Activated T-cell treated with anti-CD3 and anti-CD28 coated beads, Interleukin-2, amount 50 U/mL, for 24 hours (primary cell): ENCODE measurements at regions not wholly inside any gene's neighbourhood (a gene's known extent, or its start where the extent isn't known, plus 50 kb on each side); places are given as distances from the start of the nearest gene placed in this dataset.
A peak's percentile ranks its signal among the peaks of the same experiment; 100 is the strongest.
"Not testable (repeated sequence)": the region's sequence is repeated elsewhere in the genome, so short reads cannot be mapped to it uniquely, and the experiment has no call there.

Source experiments
- DNase-seq: peaks from one replicate; pipeline ENCODE4 v3.0.0-alpha.2; 2020
- H3K27ac Mint-ChIP-seq: 2 replicates; pipeline ENCODE4 v1.8.0; 2020; ENCODE audit warnings: mild to moderate bottlenecking, mixed read lengths
- H3K27me3 Mint-ChIP-seq: 2 replicates; pipeline ENCODE4 v1.8.0; 2020; ENCODE audit warnings: mixed read lengths
- H3K36me3 Mint-ChIP-seq: 2 replicates; pipeline ENCODE4 v1.8.0; 2020; ENCODE audit warnings: low read depth, mixed read lengths
- H3K4me1 Mint-ChIP-seq: 2 replicates; pipeline ENCODE4 v1.8.0; 2020; ENCODE audit warnings: low read depth, mixed read lengths
- H3K4me3 Mint-ChIP-seq: 2 replicates; pipeline ENCODE4 v1.8.0; 2020; ENCODE audit warnings: mild to moderate bottlenecking, moderate library complexity, mixed read lengths
- H3K9me3 Mint-ChIP-seq: 2 replicates; pipeline ENCODE4 v1.8.0; 2020; ENCODE audit warnings: mixed read lengths

DNA sequence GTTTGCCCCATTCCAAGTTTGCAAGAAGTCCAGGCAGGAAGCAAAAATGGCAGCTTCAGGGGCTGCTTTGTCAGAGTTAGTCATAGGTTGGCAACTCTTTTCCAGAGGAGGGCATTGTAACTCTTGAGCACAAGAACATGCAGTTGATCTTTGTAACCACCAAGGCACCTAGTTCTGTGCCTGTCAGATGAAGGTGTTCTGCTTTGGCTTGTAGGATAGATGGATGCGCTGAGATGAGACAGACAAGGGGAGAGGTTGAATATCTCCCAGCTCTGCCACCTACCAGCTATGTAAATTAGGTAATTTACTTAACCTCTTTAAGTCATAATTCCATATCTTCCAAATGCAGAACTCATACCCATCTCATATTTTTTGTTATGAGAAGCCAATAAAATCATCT is 89.3 kb downstream of the ZNF648 start:
- Mint-ChIP-seq H3K4me3 (no peak overlapping the region), H3K27ac (no peak overlapping the region), H3K4me1 (no peaks in the 10 kb centered on the region), H3K36me3 (no peaks in the 10 kb centered on the region), H3K9me3 (peaks cover 14% of the 10 kb centered on the region), H3K27me3 (peaks cover 37% of the 10 kb centered on the region)
- DNase-seq, result no peak

DNA sequence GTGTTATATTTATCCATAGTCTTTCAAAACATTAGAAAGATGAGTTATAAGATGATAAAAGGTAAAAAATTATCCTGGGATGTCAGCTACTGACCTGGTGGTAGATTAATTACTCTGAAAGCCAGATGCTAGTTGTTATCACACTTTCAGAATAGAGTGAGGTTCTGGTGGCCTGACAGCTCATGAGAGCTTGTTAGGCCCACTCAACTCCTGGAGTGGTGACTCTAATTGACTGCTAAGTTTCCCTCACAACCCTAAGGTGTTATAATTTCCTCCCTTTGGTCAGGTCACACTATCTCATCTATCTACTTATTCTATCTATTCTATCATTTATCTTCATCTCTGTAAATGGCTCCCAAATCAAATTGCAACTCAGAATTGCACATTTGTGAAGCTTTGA is 90.1 kb downstream of the ZNF648 start:
- no peaks in the 10 kb centered on the region for H3K36me3 Mint-ChIP-seq
- H3K4me1 Mint-ChIP-seq, result no peaks in the 10 kb centered on the region
- H3K4me3 Mint-ChIP-seq, result no peak overlapping the region
- H3K27me3 Mint-ChIP-seq, result peaks cover 35% of the 10 kb centered on the region
- H3K9me3 Mint-ChIP-seq, result peaks cover 10% of the 10 kb centered on the region
- no peak overlapping the region for H3K27ac Mint-ChIP-seq
- DNase-seq, result no peak

DNA sequence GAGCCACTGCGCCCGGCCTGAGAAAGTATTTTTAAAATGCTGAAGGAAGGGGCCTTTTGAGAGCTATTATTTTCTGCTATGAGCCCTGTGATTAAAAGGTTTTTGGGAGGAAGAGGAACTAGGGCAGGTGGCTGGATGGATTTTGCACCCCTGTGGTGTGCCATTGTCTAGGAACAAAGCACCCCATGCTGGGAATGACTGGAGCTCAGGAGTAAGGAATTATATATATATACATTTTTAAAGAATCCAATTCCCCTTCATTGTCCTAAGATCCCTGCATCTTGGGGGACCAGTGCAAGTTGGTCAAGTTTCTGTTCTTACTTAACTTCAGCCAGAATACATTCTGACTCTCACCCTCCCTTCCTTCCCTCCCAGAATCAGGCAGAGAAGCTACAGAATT is 91.6 kb downstream of the ZNF648 start:
- no peaks in the 10 kb centered on the region for H3K9me3 Mint-ChIP-seq
- no peak for DNase-seq

DNA sequence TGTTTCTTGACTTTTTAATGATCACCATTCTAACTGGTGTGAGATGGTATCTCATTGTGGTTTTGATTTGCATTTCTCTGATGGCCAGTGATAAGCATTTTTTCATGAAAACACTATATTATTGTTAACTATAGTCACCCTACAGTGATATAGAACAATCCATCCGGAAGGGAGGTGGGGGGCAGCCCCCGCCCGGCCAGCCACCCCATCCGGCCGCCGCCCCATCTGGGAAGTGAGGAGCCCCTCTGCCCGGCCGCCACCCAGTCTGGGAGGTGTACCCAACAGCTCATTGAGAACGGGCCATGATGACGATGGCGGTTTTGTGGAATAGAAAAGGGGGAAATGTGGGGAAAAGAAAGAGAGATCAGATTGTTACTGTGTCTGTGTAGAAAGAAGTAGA is 106.8 kb downstream of the ZNF648 start:
- DNase-seq, H3K4me1 Mint-ChIP-seq, H3K27me3 Mint-ChIP-seq, H3K36me3 Mint-ChIP-seq, H3K27ac Mint-ChIP-seq, H3K4me3 Mint-ChIP-seq: not testable (repeated sequence)
- peaks cover 25% of the 10 kb centered on the region for H3K9me3 Mint-ChIP-seq

More for the DNA sequence above, 91.6 kb downstream of the ZNF648 start:
- Mint-ChIP-seq H3K4me1 (no peaks in the 10 kb centered on the region), H3K4me3 (no peak overlapping the region), H3K27me3 (peaks cover 24% of the 10 kb centered on the region), H3K36me3 (no peaks in the 10 kb centered on the region), H3K27ac (no peak overlapping the region)

DNA sequence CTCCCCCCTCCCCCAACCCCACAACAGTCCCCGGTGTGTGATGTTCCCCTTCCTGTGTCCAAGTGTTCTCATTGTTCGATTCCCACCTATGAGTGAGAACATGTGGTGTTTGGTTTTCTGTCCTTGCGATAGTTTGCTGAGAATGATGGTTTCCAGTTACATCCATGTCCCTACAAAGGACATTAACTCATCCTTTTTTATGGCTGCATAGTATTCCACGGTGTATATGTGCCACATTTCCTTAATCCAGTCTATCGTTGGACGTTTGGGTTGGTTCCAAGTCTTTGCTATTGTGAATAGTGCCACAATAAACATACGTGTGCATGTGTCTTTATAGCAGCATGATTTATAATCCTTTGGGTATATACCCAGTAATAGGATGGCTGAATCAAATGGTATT is 107.3 kb downstream of the ZNF648 start:
- H3K9me3 Mint-ChIP-seq, result peaks cover 23% of the 10 kb centered on the region
- not testable (repeated sequence) for H3K27me3 Mint-ChIP-seq, DNase-seq, H3K36me3 Mint-ChIP-seq, H3K4me3 Mint-ChIP-seq, H3K27ac Mint-ChIP-seq, H3K4me1 Mint-ChIP-seq

DNA sequence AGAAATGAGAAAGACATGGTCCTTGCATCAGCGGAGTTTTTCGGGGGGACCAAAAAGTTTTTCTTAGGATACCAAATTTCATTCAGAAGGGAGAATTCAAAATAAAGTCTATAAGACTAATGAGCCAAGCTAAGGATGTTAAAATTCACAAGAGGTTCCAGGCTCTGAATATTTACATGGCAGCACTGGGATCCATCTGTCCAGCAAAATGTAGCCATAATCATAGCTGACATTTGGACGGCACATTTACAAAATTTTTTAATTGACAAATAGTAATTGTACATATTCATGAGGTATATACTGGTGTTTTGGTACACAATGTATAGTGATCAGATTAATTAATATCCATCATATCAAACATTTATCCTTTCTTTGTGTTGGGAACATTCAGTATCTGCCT is 107.9 kb downstream of the ZNF648 start:
- Mint-ChIP-seq H3K4me3 (no peak overlapping the region), H3K27ac (no peak overlapping the region)

DNA sequence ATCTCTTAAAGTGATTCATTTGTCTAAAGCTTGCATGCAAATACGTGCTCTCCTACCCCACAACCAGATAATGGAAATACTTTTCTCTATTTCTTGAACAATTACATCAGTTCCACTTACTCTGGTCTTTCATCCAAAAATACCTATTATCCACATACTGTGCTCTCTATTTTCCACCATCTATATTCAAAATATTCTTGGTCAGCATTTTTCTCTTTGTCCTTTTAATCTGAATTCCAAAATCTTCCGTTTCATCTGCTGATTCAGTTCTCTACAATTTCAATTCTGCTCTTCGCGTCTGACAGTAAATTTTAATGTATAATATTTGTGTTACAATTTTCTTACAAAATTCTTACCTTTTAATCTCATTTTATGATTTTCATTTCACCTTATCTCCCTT is 110.3 kb downstream of the ZNF648 start:
- no peaks in the 10 kb centered on the region for H3K4me1 Mint-ChIP-seq
- H3K4me3 Mint-ChIP-seq, result no peak overlapping the region
- H3K27ac Mint-ChIP-seq, result no peak overlapping the region
- DNase-seq, result no peak
- H3K9me3 Mint-ChIP-seq, result peaks cover 14% of the 10 kb centered on the region
- H3K36me3 Mint-ChIP-seq, result no peaks in the 10 kb centered on the region
- peaks cover 8% of the 10 kb centered on the region for H3K27me3 Mint-ChIP-seq

More for the DNA sequence above, 107.9 kb downstream of the ZNF648 start:
- DNase-seq, result no peak
- peaks cover 17% of the 10 kb centered on the region for H3K9me3 Mint-ChIP-seq
- H3K36me3 Mint-ChIP-seq, result no peaks in the 10 kb centered on the region
- H3K4me1 Mint-ChIP-seq, result no peaks in the 10 kb centered on the region
- peaks cover 3% of the 10 kb centered on the region for H3K27me3 Mint-ChIP-seq

DNA sequence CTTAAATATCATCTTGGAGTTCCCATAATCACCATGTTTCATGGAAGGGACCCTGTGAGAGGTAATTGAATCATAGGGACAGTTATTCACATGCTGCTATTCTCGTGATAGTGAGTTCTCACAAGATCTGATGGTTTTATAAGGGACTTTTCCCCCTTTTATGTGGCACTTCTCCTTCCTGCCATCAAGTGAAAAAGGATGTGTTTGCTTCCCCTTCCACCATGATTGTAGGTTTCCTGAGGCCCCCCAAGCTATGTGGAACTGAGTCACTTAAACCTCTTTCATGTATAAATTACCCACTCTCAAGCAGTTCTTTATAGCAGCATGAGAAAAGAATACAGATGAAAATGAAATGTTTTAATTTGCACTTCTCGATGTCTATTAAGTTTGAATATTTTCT is 112.0 kb downstream of the ZNF648 start:
- Mint-ChIP-seq H3K27ac (no peak overlapping the region), H3K4me1 (no peaks in the 10 kb centered on the region), H3K9me3 (peaks cover 5% of the 10 kb centered on the region), H3K27me3 (peaks cover 23% of the 10 kb centered on the region), H3K36me3 (no peaks in the 10 kb centered on the region), H3K4me3 (no peak overlapping the region)
- no peak for DNase-seq

DNA sequence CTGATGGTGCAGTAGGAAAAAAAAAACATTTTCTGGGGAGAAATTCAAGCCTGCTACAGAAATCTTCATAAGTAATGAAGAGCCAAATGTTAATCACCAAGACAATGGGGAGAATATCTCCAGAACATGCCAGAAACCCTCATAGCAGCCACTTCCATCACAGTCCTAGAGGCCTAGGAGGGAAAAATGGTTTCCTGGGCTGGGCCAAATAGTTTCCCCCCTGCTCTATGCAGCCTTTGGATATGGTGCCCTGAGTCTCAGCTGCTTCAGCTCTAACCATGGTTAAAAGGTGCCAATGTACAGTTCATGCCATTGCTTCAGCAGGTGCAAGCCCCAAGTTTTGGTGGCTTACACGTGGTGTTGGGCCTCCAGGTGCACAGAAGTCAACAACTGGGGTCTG is 113.1 kb downstream of the ZNF648 start:
- Mint-ChIP-seq H3K27ac (no peak overlapping the region), H3K4me3 (no peak overlapping the region), H3K4me1 (no peaks in the 10 kb centered on the region), H3K9me3 (peaks cover 5% of the 10 kb centered on the region), H3K36me3 (no peaks in the 10 kb centered on the region), H3K27me3 (peaks cover 32% of the 10 kb centered on the region)
- no peak for DNase-seq

DNA sequence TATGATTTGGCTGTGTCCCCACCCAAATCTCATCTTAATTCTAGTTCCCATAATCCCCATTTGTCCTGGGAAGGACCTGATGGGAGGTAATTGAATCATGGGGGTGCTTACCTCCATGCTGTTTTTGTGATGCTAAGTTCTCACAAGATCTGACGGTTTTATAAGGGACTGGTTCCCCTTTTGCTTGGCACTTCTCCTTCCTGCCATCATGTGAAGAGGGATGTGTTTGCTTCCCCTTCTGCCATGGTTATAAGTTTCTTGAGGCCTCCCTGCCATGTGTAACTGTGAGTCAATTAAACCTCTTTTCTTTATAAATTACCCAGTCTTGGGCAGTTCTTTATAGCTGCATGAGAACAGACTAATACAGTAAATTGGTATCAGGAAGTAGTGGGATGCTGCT is 114.1 kb downstream of the ZNF648 start:
- Mint-ChIP-seq H3K4me1 (no peaks in the 10 kb centered on the region), H3K9me3 (peaks cover 5% of the 10 kb centered on the region), H3K4me3 (no peak overlapping the region), H3K36me3 (no peaks in the 10 kb centered on the region), H3K27me3 (peaks cover 38% of the 10 kb centered on the region), H3K27ac (no peak overlapping the region)
- DNase-seq, result no peak

DNA sequence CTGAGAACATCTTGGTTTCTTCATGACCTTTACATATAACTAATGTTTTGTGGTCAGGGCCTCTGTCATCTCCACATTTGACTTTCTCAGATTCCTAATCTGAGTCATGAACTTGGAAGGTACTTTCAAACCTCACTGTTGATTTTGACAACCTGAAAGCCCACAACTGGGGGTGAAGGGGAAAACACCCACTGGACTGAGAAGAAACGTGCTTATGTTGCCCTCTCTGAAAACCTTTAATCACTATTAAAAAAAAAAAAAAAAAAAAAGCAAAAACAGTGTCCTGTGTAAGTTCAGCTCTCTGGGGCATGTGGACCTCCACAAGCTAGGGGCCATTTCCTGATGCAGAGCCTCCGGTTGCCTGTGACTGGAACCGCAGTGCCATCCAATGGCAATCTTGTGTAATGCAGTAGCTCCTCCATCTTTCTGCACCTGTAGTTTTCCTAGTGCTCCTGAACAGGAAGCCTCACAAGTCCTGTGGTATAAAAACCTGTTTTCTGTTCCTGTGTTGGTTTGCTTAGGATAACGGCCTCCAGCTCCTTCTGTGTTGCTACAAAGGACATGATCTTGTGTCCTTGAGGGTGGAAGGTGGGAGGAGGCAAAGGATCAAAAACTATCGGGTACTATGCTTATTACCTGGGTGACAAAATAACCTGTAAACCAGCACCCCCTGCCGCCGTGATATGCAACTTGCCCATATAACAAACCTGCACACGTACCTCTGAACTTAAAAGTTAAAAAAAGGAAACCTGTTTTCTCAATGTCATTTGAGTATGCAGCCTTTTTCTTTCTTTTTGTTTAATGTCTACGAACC is 124.5 kb downstream of the ZNF648 start:
- H3K27me3 Mint-ChIP-seq, result peaks cover 4% of the 10 kb centered on the region
- H3K4me1 Mint-ChIP-seq, result peaks cover 6% of the 10 kb centered on the region
- H3K36me3 Mint-ChIP-seq, result no peaks in the 10 kb centered on the region
- H3K27ac Mint-ChIP-seq, result peak overlapping the region; percentile 14
- no peaks in the 10 kb centered on the region for H3K9me3 Mint-ChIP-seq
- no peak for DNase-seq
- H3K4me3 Mint-ChIP-seq, result no peak overlapping the region

DNA sequence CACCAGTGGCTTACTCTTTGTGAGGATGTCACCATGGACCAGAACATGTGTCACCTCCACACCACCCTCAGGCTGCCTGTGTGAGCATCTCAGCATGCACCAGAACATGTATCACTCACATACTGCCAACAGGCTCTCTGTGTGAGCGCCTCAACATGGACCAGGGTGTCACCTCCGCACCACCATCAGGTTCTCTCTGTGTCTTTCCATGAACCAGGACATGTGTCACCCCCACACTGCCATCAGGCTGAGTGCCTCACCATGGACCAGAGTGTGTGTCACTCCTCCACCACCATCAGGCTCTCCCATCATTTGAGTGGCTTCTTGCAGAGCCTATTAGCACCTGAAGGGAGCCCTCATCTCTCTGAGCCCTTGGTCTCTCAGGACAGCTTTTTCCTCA is 125.2 kb downstream of the ZNF648 start:
- no peak overlapping the region for H3K27ac Mint-ChIP-seq
- no peak overlapping the region for H3K4me3 Mint-ChIP-seq
- peaks cover 6% of the 10 kb centered on the region for H3K4me1 Mint-ChIP-seq
- H3K27me3 Mint-ChIP-seq, result peaks cover 10% of the 10 kb centered on the region
- H3K9me3 Mint-ChIP-seq, result no peaks in the 10 kb centered on the region
- DNase-seq, result no peak
- H3K36me3 Mint-ChIP-seq, result no peaks in the 10 kb centered on the region

DNA sequence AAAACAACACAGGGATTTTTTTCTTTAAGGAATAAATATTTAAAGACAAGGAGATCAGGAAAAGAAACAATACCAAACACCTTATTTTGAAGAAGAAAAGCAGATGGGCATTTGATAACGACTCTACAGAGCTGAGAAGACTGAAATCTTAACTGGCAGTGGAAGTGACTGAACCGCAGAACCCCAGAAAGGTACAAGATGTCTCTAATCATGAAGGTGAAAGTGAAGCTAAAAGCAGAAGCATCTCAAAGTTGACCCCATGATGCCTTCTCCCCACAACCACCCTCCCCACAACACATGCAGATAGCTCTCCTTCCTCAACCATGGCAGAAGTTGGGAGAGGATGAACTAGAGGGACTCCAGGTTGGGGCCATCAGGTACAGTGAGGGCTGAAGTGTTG is 129.6 kb downstream of the ZNF648 start:
- no peak overlapping the region for H3K27ac Mint-ChIP-seq
- no peak overlapping the region for H3K4me3 Mint-ChIP-seq
- peaks cover under 1% of the 10 kb centered on the region for H3K4me1 Mint-ChIP-seq
- H3K9me3 Mint-ChIP-seq, result no peaks in the 10 kb centered on the region
- H3K27me3 Mint-ChIP-seq, result peaks cover 22% of the 10 kb centered on the region
- no peaks in the 10 kb centered on the region for H3K36me3 Mint-ChIP-seq
- DNase-seq, result no peak

DNA sequence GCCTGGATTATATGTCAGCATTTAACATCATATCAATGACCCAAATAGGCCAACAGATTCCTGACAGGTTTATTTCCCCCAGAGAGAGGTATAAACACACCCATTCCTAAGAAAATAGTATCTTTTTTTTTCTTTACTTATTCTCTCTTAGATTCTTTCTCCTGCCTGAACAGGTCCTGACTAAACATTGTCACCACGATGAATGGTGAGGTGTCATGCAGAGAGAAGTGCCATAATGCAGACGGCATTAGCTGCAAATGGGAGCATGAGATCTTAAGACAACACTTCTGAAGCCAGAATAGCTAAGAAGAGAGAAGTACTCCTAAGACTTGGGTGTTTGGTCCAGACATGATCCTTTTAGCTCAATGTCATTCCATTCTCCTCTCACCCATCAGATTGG is 131.3 kb downstream of the ZNF648 start:
- Mint-ChIP-seq H3K36me3 (no peaks in the 10 kb centered on the region), H3K9me3 (no peaks in the 10 kb centered on the region), H3K4me3 (no peak overlapping the region), H3K27me3 (peaks cover 22% of the 10 kb centered on the region), H3K27ac (no peak overlapping the region), H3K4me1 (no peaks in the 10 kb centered on the region)
- DNase-seq, result no peak

DNA sequence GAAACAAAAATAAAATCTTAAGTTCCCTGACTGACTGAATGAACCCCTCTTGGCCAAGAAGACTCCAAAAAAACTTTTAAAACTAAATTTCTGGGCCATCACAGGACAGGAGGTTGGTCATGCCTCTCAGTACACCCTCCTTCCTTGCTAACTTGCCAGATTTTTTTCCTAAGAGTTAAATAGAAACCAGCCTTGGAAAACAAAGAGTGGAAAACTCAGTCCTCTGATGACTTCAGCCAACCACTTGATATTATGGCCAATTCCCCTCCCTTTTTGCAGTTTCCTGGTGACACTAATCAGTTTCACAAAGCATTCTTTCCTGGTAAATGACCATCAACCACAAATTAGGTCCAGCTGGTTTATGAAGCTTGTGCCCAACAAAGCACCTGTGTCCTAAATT is 134.8 kb downstream of the ZNF648 start:
- H3K4me1 Mint-ChIP-seq, result no peaks in the 10 kb centered on the region
- no peaks in the 10 kb centered on the region for H3K9me3 Mint-ChIP-seq
- H3K27me3 Mint-ChIP-seq, result peaks cover 15% of the 10 kb centered on the region
- H3K36me3 Mint-ChIP-seq, result no peaks in the 10 kb centered on the region
- H3K4me3 Mint-ChIP-seq, result no peak overlapping the region
- no peak for DNase-seq
- H3K27ac Mint-ChIP-seq, result no peak overlapping the region

DNA sequence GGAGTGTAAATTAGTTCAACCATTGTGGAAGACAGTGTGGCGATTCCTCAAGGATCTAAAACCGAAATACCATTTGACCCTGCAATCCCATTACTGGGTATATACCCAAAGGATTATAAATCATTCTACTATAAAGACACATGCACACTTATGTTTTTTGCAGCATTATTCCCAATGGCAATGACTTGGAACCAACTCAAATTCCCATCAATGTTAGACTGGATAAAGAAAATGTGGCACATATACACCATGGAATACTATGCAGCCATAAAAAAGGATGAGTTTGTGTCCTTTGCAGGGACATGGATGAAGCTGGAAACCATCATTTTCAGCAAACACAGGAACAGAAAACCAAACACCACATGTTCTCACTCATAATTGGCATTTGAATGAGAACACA is 137.5 kb downstream of the ZNF648 start:
- not testable (repeated sequence) for H3K27ac Mint-ChIP-seq, H3K36me3 Mint-ChIP-seq, H3K4me3 Mint-ChIP-seq, H3K4me1 Mint-ChIP-seq, H3K9me3 Mint-ChIP-seq, DNase-seq
- H3K27me3 Mint-ChIP-seq, result peaks cover 13% of the 10 kb centered on the region
